ENCODE measurements at regions not wholly inside any gene's neighbourhood (a gene's known extent, or its start where the extent isn't known, plus 50 kb on each side); places are given as distances from the start of the nearest gene placed in this dataset.

- no peaks in the 10 kb centered on the region for H3K9me3 ChIP-seq
- no peak for DNase-seq
- ChIA-PET CTCF (no interaction called here), POLR2A (no interaction called here)
- no TSS peak for BruUV-seq (replicated peaks)
- H3K36me3 Mint-ChIP-seq (ENCODE audit: insufficient read depth, unreplicated experiment): no peaks in the 10 kb centered on the region
- no peaks in the 10 kb centered on the region for H3K4me1 Mint-ChIP-seq (ENCODE audit: low read depth, unreplicated experiment)
- no peak overlapping the region for H3K4me3 ChIP-seq (ENCODE audit: low read depth, low read length)
- H3K9me3 Mint-ChIP-seq (ENCODE audit: unreplicated experiment): no peaks in the 10 kb centered on the region
- H3K27me3 ChIP-seq (replicated peaks; ENCODE audit: control insufficient read depth, insufficient read depth, low read length): no peaks in the 10 kb centered on the region
- no peaks in the 10 kb centered on the region for H3K36me3 ChIP-seq (ENCODE audit: control insufficient read depth, insufficient read depth, low read length)
- no peak overlapping the region for H3K4me3 Mint-ChIP-seq (ENCODE audit: unreplicated experiment)
- intact Hi-C loops (cut with micrococcal nuclease; ENCODE audit: unreplicated experiment): no loop called here
- no peak overlapping the region for H3K27ac Mint-ChIP-seq (ENCODE audit: unreplicated experiment)
- H3K27me3 Mint-ChIP-seq (ENCODE audit: insufficient read depth, unreplicated experiment): peaks cover 22% of the 10 kb centered on the region
- no peak for TF ChIP-seq CTCF (IDR thresholded peaks at IDR 0.05; ENCODE audit: insufficient read depth in 1 of 2, low read depth in 1 of 2, low read length in 1 of 2, severe bottlenecking in 1 of 2, unreplicated experiment in 1 of 2)
- no peaks in the 10 kb centered on the region for H3K4me1 ChIP-seq
Observed at GRCh38 chr1:208557723-208558094, 313.5 kb upstream of the PLXNA2 start.

- Histone ChIP-seq H3K36me3 (ENCODE audit: control insufficient read depth, insufficient read depth, low read length) (no peaks in the 10 kb centered on the region), H3K9me3 (no peaks in the 10 kb centered on the region), H3K27me3 (replicated peaks; ENCODE audit: control insufficient read depth, insufficient read depth, low read length) (no peaks in the 10 kb centered on the region), H3K4me1 (no peaks in the 10 kb centered on the region), H3K4me3 (ENCODE audit: low read depth, low read length) (no peak overlapping the region)
- no peak for TF ChIP-seq CTCF (IDR thresholded peaks at IDR 0.05; ENCODE audit: insufficient read depth in 1 of 2, low read depth in 1 of 2, low read length in 1 of 2, severe bottlenecking in 1 of 2, unreplicated experiment in 1 of 2)
- BruUV-seq (replicated peaks): no TSS peak
- Mint-ChIP-seq H3K4me1 (ENCODE audit: low read depth, unreplicated experiment) (no peaks in the 10 kb centered on the region), H3K27me3 (ENCODE audit: insufficient read depth, unreplicated experiment) (peaks cover 23% of the 10 kb centered on the region), H3K36me3 (ENCODE audit: insufficient read depth, unreplicated experiment) (no peaks in the 10 kb centered on the region), H3K4me3 (ENCODE audit: unreplicated experiment) (no peak overlapping the region), H3K27ac (ENCODE audit: unreplicated experiment) (no peak overlapping the region), H3K9me3 (ENCODE audit: unreplicated experiment) (no peaks in the 10 kb centered on the region)
- intact Hi-C loops (cut with micrococcal nuclease; ENCODE audit: unreplicated experiment): no loop called here
- DNase-seq: no peak
- ChIA-PET POLR2A (no interaction called here), CTCF (no interaction called here)
Observed at GRCh38 chr1:208559597-208560329, 315.6 kb upstream of the PLXNA2 start.

- H3K4me1 Mint-ChIP-seq (ENCODE audit: low read depth, unreplicated experiment): no peaks in the 10 kb centered on the region
- intact Hi-C loops (cut with micrococcal nuclease; ENCODE audit: unreplicated experiment): no loop called here
- H3K36me3 Mint-ChIP-seq (ENCODE audit: insufficient read depth, unreplicated experiment): no peaks in the 10 kb centered on the region
- no peaks in the 10 kb centered on the region for H3K27me3 ChIP-seq (replicated peaks; ENCODE audit: control insufficient read depth, insufficient read depth, low read length)
- H3K27ac Mint-ChIP-seq (ENCODE audit: unreplicated experiment): no peak overlapping the region
- ChIA-PET POLR2A (no interaction called here), CTCF (no interaction called here)
- peaks cover 22% of the 10 kb centered on the region for H3K27me3 Mint-ChIP-seq (ENCODE audit: insufficient read depth, unreplicated experiment)
- H3K9me3 Mint-ChIP-seq (ENCODE audit: unreplicated experiment): no peaks in the 10 kb centered on the region
- no peak for TF ChIP-seq CTCF (IDR thresholded peaks at IDR 0.05; ENCODE audit: insufficient read depth in 1 of 2, low read depth in 1 of 2, low read length in 1 of 2, severe bottlenecking in 1 of 2, unreplicated experiment in 1 of 2)
- no peak for DNase-seq
- BruUV-seq (replicated peaks): no TSS peak
- no peaks in the 10 kb centered on the region for H3K9me3 ChIP-seq
- no peak overlapping the region for H3K4me3 Mint-ChIP-seq (ENCODE audit: unreplicated experiment)
- H3K4me3 ChIP-seq (ENCODE audit: low read depth, low read length): no peak overlapping the region
- H3K36me3 ChIP-seq (ENCODE audit: control insufficient read depth, insufficient read depth, low read length): no peaks in the 10 kb centered on the region
- H3K4me1 ChIP-seq: no peaks in the 10 kb centered on the region
Observed at GRCh38 chr1:208562151-208562960, 318.2 kb upstream of the PLXNA2 start.

Data from Caco-2 (cell line).